ENCODE measurements at regions not wholly inside any gene's neighbourhood (a gene's known extent, or its start where the extent isn't known, plus 50 kb on each side); places are given as distances from the start of the nearest gene placed in this dataset.

DNA sequence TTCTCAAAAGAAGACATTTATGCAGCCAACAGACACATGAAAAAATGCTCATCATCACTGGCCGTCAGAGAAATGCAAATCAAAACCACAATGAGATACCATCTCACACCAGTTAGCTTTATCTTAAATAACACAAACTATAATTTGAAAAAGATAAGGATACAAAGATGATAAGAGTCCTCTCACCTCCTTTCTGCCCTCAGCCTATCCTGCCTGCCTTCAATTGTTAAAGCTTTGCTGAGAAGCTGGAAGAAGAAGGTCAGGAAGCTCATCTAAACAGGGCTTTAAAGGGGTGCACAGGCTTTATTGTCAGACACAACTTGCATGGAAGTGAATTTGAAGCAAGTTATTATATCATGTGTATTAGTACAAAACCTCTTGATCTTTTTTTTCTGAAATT, 676.3 kb upstream of the GOT2 start:
- TF ChIP-seq, protein P1, sequence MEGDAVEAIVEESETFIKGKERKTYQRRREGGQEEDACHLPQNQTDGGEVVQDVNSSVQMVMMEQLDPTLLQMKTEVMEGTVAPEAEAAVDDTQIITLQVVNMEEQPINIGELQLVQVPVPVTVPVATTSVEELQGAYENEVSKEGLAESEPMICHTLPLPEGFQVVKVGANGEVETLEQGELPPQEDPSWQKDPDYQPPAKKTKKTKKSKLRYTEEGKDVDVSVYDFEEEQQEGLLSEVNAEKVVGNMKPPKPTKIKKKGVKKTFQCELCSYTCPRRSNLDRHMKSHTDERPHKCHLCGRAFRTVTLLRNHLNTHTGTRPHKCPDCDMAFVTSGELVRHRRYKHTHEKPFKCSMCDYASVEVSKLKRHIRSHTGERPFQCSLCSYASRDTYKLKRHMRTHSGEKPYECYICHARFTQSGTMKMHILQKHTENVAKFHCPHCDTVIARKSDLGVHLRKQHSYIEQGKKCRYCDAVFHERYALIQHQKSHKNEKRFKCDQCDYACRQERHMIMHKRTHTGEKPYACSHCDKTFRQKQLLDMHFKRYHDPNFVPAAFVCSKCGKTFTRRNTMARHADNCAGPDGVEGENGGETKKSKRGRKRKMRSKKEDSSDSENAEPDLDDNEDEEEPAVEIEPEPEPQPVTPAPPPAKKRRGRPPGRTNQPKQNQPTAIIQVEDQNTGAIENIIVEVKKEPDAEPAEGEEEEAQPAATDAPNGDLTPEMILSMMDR (IDR thresholded peaks at IDR 0.05): no peak
- TF ChIP-seq POLR2A (IDR thresholded peaks at IDR 0.05) (no peak), POLR2AphosphoS5 (IDR thresholded peaks at IDR 0.05) (no peak), EP300 (IDR thresholded peaks at IDR 0.05) (no peak)

Data from stomach (tissue), 4 donors.